Duodenal mucosa (tissue), 2 donors: ENCODE measurements at regions not wholly inside any gene's neighbourhood (a gene's known extent, or its start where the extent isn't known, plus 50 kb on each side); places are given as distances from the start of the nearest gene placed in this dataset.

Source experiments
- H3K27ac ChIP-seq: one replicate; pipeline ENCODE4 v1.7.0; 2013; ENCODE audit warnings: low read depth, low read length
- H3K27me3 ChIP-seq, 2 donors: one replicate each; pipeline ENCODE4 v1.7.0; 2013; ENCODE audit warnings: low read length in 2 of 2, control low read depth in 1 of 2; ENCODE audit not compliant: insufficient read depth in 2 of 2, control insufficient read depth in 1 of 2
- H3K36me3 ChIP-seq, 2 donors: one replicate each; pipeline ENCODE4 v1.7.0; 2013; ENCODE audit warnings: low read length in 2 of 2, control low read depth in 1 of 2; ENCODE audit not compliant: insufficient read depth in 2 of 2, control insufficient read depth in 1 of 2
- H3K4me1 ChIP-seq, 2 donors: one replicate each; pipeline ENCODE4 v1.7.0; 2013; ENCODE audit warnings: low read length in 2 of 2, control low read depth in 1 of 2; ENCODE audit not compliant: insufficient read depth in 2 of 2, control insufficient read depth in 1 of 2
- H3K4me3 ChIP-seq, 2 donors: one replicate each; pipeline ENCODE4 v1.7.0; 2013; ENCODE audit warnings: low read length in 2 of 2, low read depth in 1 of 2
- H3K9ac ChIP-seq, 2 donors: one replicate each; pipeline ENCODE4 v1.7.0; 2013; ENCODE audit warnings: low read length in 2 of 2, low read depth in 1 of 2
- H3K9me3 ChIP-seq, 2 donors: one replicate each; pipeline ENCODE4 v1.7.0; 2013; ENCODE audit warnings: low read length in 2 of 2, control low read depth in 1 of 2; ENCODE audit not compliant: control insufficient read depth in 1 of 2

DNA sequence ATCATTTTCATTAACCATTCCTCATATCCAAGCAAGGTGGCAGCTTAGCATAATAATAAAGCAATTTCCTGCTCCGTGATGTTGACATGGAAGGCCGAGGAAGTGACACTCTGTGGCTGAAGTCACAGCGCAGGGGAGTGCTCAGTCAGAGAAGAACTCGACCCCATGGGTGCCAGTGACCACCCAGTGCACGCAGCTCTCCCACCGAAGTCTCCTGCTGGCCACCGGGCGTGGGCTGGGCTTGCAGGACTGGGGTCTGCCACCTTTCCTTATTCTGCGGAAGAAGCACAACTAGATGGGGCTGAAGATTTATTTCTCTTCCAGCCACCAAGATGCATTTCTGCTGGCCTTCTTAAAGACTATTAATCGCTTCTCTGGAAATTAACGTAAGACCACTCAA lies 132.1 kb upstream of the SPACA7 start:
- Histone ChIP-seq H3K9ac (no peak overlapping the region), H3K36me3 (no peaks in the 10 kb centered on the region), H3K27me3 (peaks cover 0 to 3% of the 10 kb centered on the region in 2 donors), H3K9me3 (no peaks in the 10 kb centered on the region), H3K4me3 (no peak overlapping the region), H3K27ac (no peak overlapping the region), H3K4me1 (no peaks in the 10 kb centered on the region)

- Histone ChIP-seq H3K27me3 (peaks cover 0 to 3% of the 10 kb centered on the region in 2 donors), H3K4me1 (no peaks in the 10 kb centered on the region), H3K27ac (no peak overlapping the region), H3K9ac (no peak overlapping the region), H3K4me3 (no peak overlapping the region), H3K9me3 (no peaks in the 10 kb centered on the region), H3K36me3 (no peaks in the 10 kb centered on the region)
These were observed 131.5 kb upstream of the SPACA7 start for GRCh38 chr13:112244495-112245177.

GRCh38 chr13:112245179-112245724 lies 130.9 kb upstream of the SPACA7 start:
- no peak overlapping the region for H3K9ac ChIP-seq
- H3K4me1 ChIP-seq = no peaks in the 10 kb centered on the region
- peaks cover 0 to 3% of the 10 kb centered on the region in 2 donors for H3K27me3 ChIP-seq
- H3K9me3 ChIP-seq = no peaks in the 10 kb centered on the region
- no peak overlapping the region for H3K27ac ChIP-seq
- no peak overlapping the region for H3K4me3 ChIP-seq
- H3K36me3 ChIP-seq = no peaks in the 10 kb centered on the region

- Histone ChIP-seq H3K9ac (no peak overlapping the region), H3K9me3 (no peaks in the 10 kb centered on the region), H3K27ac (no peak overlapping the region), H3K4me1 (no peaks in the 10 kb centered on the region), H3K36me3 (no peaks in the 10 kb centered on the region), H3K27me3 (peaks cover 0 to 3% of the 10 kb centered on the region in 2 donors), H3K4me3 (no peak overlapping the region)
These were observed 130.2 kb upstream of the SPACA7 start for GRCh38 chr13:112245989-112246388.

DNA sequence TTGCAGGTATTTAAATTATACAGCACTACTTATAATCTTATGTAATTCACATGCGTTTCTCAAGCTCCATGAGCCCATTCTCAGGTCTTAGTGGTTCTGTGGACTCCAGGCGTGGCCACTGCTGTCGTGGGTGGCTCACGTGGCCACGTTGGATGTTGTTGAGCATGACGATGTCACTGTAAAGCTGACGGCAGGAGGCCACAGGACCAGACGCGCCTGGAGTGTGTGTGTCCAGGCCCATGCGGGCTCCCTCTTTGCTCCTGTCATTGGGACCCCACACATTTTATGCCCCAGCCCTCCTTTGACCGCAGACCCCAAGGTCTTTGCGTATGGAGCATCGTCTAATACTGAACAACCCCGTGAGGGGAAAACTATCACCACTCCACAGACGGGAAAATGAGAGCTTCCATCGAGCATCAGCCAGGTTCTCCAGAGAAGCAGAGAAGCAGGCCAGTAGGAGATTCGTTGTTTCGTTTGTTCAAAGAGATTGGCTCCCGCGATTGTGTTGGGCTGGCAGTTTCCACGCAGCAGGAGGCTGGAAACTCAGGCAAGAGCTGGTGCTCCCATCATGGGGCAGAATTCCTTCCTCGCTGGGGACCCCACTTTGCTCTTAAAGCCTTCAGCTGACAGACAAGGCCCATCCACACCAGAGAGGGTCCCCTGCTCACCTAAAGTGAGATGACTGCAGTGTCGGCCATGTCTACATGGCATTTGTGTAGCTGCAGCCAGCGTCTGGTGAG lies 129.3 kb upstream of the SPACA7 start:
- no peak overlapping the region for H3K9ac ChIP-seq
- H3K36me3 ChIP-seq = no peaks in the 10 kb centered on the region
- peaks cover 0 to 3% of the 10 kb centered on the region in 2 donors for H3K27me3 ChIP-seq
- H3K27ac ChIP-seq = no peak overlapping the region
- no peak overlapping the region for H3K4me3 ChIP-seq
- no peaks in the 10 kb centered on the region for H3K9me3 ChIP-seq
- no peaks in the 10 kb centered on the region for H3K4me1 ChIP-seq

GRCh38 chr13:112247471-112248405 lies 128.4 kb upstream of the SPACA7 start:
- H3K36me3 ChIP-seq = no peaks in the 10 kb centered on the region
- H3K27me3 ChIP-seq = peaks cover 0 to 2% of the 10 kb centered on the region in 2 donors
- H3K9ac ChIP-seq = no peak overlapping the region
- no peak overlapping the region for H3K4me3 ChIP-seq
- H3K9me3 ChIP-seq = no peaks in the 10 kb centered on the region
- H3K27ac ChIP-seq = no peak overlapping the region
- no peaks in the 10 kb centered on the region for H3K4me1 ChIP-seq

GRCh38 chr13:112248406-112248760 lies 127.8 kb upstream of the SPACA7 start:
- Histone ChIP-seq H3K36me3 (no peaks in the 10 kb centered on the region), H3K9me3 (no peaks in the 10 kb centered on the region), H3K27me3 (no peaks in the 10 kb centered on the region), H3K27ac (no peak overlapping the region), H3K9ac (no peak overlapping the region), H3K4me3 (no peak overlapping the region), H3K4me1 (no peaks in the 10 kb centered on the region)

- Histone ChIP-seq H3K9me3 (no peaks in the 10 kb centered on the region), H3K27me3 (no peaks in the 10 kb centered on the region), H3K27ac (no peak overlapping the region), H3K4me3 (no peak overlapping the region), H3K36me3 (no peaks in the 10 kb centered on the region), H3K9ac (no peak overlapping the region), H3K4me1 (no peaks in the 10 kb centered on the region)
These were observed 127.1 kb upstream of the SPACA7 start for GRCh38 chr13:112248862-112249592.

DNA sequence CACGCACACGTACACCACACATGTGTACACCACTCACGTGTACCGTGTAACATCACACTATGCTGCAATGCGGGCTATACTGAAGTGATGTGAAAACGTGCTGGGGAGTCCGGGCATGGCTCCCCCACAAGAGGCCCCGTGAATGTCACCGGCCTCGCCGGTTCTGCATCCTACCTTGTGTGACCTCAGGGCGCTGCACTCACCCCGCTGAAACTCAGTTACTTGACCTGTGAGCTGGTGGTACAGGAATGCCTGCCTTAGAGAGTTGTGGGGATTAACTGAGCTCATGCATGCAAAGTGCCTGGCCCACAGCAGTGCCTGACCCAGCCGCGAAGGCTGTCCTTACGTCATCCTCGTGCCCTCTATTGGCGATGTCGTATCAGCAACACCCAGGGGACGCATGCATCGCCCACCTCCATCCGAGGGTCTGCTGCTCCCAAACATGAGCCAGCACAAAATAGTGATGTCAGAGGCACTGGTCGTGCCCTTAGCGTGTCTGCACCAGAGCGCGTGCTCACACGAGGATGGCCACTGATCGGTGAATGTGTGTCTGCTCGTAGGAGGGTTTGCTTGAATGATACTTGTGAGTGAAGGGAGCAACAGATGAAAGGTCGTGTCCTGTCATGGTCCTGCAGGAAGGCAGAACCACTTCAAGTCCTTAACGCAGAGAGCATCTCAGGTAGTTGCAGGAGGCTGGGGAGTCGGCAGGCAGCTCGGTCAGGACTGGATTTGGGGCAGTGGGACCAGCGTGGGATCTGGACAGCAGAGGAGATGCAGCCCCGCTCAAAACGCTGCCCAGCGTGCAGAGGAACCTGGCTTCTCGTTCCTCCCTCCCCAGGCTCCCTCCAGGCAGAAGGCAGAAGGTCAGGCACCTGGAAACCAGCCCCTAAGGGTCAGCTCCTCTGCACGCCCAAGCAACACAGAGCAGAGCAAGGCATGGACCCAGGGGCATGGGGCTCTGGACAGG lies 126.2 kb upstream of the SPACA7 start:
- Histone ChIP-seq H3K4me3 (no peak overlapping the region), H3K27me3 (no peaks in the 10 kb centered on the region), H3K9me3 (no peaks in the 10 kb centered on the region), H3K9ac (no peak overlapping the region), H3K36me3 (no peaks in the 10 kb centered on the region), H3K4me1 (no peaks in the 10 kb centered on the region), H3K27ac (no peak overlapping the region)
